Naive thymus-derived CD4-positive, alpha-beta T cell (primary cell): ENCODE measurements at regions not wholly inside any gene's neighbourhood (a gene's known extent, or its start where the extent isn't known, plus 50 kb on each side); places are given as distances from the start of the nearest gene placed in this dataset. TPM values are rescaled to one million over a fixed set of nuclear protein-coding genes. Genes with fewer than 3 reads are reported as not detected.

Experiments used
- ATAC-seq: fragments of 150-1000 bp; cut with Tn5 transposase; 2 replicates; pipeline ENCODE4 v1.10.0; 2021; ENCODE audit warnings: mild to moderate bottlenecking, moderate library complexity
- CTCF ChIA-PET: fragments of 350-600 bp; sonication (Branson Sonifier 250); formaldehyde crosslinking; loops from one replicate; lab custom pipeline; 2021; ENCODE audit warnings: antibody characterized with exemption; lab: Charles Lee
- POLR2A ChIA-PET: fragments of 350-600 bp; sonication (Branson Sonifier 250); formaldehyde crosslinking; loops from one replicate; lab custom pipeline; 2021; ENCODE audit warnings: antibody characterized with exemption, inconsistent platforms; lab: Charles Lee
- DNase-seq, 9 donors: peaks; one replicate each; pipeline versions ENCODE4 v3.0.0 to v3.0.0-alpha.2; 2020 to 2022; ENCODE audit warnings: mixed read lengths in 1 of 9
- H3K27ac ChIP-seq: one replicate; pipeline ENCODE4 v1.7.0; 2013; ENCODE audit warnings: mild to moderate bottlenecking, low read depth, low read length, moderate library complexity
- H3K27me3 ChIP-seq, 2 donors: one replicate each; pipeline ENCODE4 v1.7.0; 2013; ENCODE audit warnings: low read length in 2 of 2, mild to moderate bottlenecking in 2 of 2, moderate library complexity in 2 of 2; ENCODE audit not compliant: control insufficient read depth in 2 of 2, insufficient read depth in 2 of 2
- H3K36me3 ChIP-seq, 3 experiments: 1 replicate in 2 of 3; 2 replicates in 1 of 3; pipeline ENCODE4 v1.7.0; 2013; ENCODE audit warnings: low read length in 3 of 3, mild to moderate bottlenecking in 3 of 3, moderate library complexity in 1 of 3; ENCODE audit not compliant: insufficient read depth in 3 of 3, control insufficient read depth in 2 of 3
- H3K4me1 ChIP-seq, 2 donors: one replicate each; pipeline ENCODE4 v1.7.0; 2013; ENCODE audit warnings: low read length in 2 of 2, mild to moderate bottlenecking in 2 of 2, moderate library complexity in 1 of 2; ENCODE audit not compliant: control insufficient read depth in 2 of 2, insufficient read depth in 2 of 2
- H3K4me3 ChIP-seq: 2 replicates; pipeline ENCODE4 v1.7.0; 2013; ENCODE audit warnings: mild to moderate bottlenecking, low read length
- H3K9me3 ChIP-seq, 3 experiments: 1 replicate in 2 of 3; 2 replicates in 1 of 3; pipeline ENCODE4 v1.7.0; 2013; ENCODE audit warnings: low read length in 3 of 3; ENCODE audit not compliant: control insufficient read depth in 2 of 3
- H3K27ac Mint-ChIP-seq, 9 donors: one replicate each; pipeline ENCODE4 v1.8.0; 2020 to 2022; ENCODE audit warnings: mixed read lengths in 9 of 9, mild to moderate bottlenecking in 8 of 9, moderate library complexity in 5 of 9, inconsistent platforms in 2 of 9
- H3K27me3 Mint-ChIP-seq, 5 donors: one replicate each; pipeline ENCODE4 v1.8.0; 2021 to 2022; ENCODE audit warnings: mixed read lengths in 5 of 5, mild to moderate bottlenecking in 1 of 5
- H3K36me3 Mint-ChIP-seq, 5 donors: one replicate each; pipeline ENCODE4 v1.8.0; 2020 to 2022; ENCODE audit warnings: mixed read lengths in 5 of 5, mild to moderate bottlenecking in 3 of 5, inconsistent platforms in 1 of 5
- H3K4me1 Mint-ChIP-seq, 7 donors: one replicate each; pipeline ENCODE4 v1.8.0; 2020 to 2022; ENCODE audit warnings: mixed read lengths in 7 of 7, mild to moderate bottlenecking in 3 of 7, inconsistent platforms in 1 of 7
- H3K4me3 Mint-ChIP-seq, 10 donors: one replicate each; pipeline ENCODE4 v1.8.0; 2020 to 2022; ENCODE audit warnings: mild to moderate bottlenecking in 10 of 10, mixed read lengths in 10 of 10, moderate library complexity in 6 of 10, inconsistent platforms in 2 of 10
- H3K9me3 Mint-ChIP-seq, 11 donors: one replicate each; pipeline ENCODE4 v1.8.0; 2020 to 2022; ENCODE audit warnings: mixed read lengths in 11 of 11, mild to moderate bottlenecking in 4 of 11, inconsistent platforms in 1 of 11, moderate library complexity in 1 of 11
- intact Hi-C, 2 donors: fragments of 100-400 bp; cut with micrococcal nuclease; formaldehyde crosslinking; loops; one replicate each; pipeline ENCODE4 v1.15.1; 2023
- microRNA-seq: library from miRNA; unstranded; fragments of <30 nt; microRNA quantifications from one replicate; pipeline ENCODE4 v1.2.0, GENCODE V29; 2022; ENCODE audit warnings: borderline microRNAs expressed

- Histone ChIP-seq H3K4me1 (no peaks in the 10 kb centered on the region), H3K27ac (no peak overlapping the region), H3K4me3 (no peak overlapping the region), H3K36me3 (no peaks in the 10 kb centered on the region), H3K27me3 (no peaks in the 10 kb centered on the region), H3K9me3 (no peaks in the 10 kb centered on the region)
- intact Hi-C loops, result no loop called here
- Mint-ChIP-seq H3K36me3 (peaks cover 0 to 2% (median 0%) of the 10 kb centered on the region in 5 donors), H3K9me3 (peaks cover 0 to 6% (median 3%) of the 10 kb centered on the region in 11 donors), H3K27ac (no peak overlapping the region), H3K4me3 (no peak overlapping the region), H3K27me3 (peaks cover 0 to 4% (median 4%) of the 10 kb centered on the region in 5 donors), H3K4me1 (peaks cover 0 to 3% (median 0%) of the 10 kb centered on the region in 7 donors)
- ATAC-seq (no peak), DNase-seq (no peak)
- ChIA-PET CTCF (no interaction called here), POLR2A (no interaction called here)
Measured at GRCh38 chr6:132003516-132004178, 52.5 kb upstream of the CCN2 start.

Small RNA genes lying in the stretch of these regions (microRNA-seq; reads per million reads assigned to microRNA genes)
- not detected for gene MIR548AJ1
